HG03045 (cell line): ENCODE measurements at regions not wholly inside any gene's neighbourhood (a gene's known extent, or its start where the extent isn't known, plus 50 kb on each side); places are given as distances from the start of the nearest gene placed in this dataset.

Experiments
- ATAC-seq: cut with Tn5 transposase; IDR thresholded peaks from one replicate; pipeline ENCODE4 v1.9.1; 2021; ENCODE audit warnings: mild to moderate bottlenecking, moderate library complexity; ENCODE audit not compliant: unreplicated experiment

GRCh38 chr1:208879022-208879421 lies 634.8 kb upstream of the PLXNA2 start:
- no peak for ATAC-seq

- ATAC-seq: no peak
Measured at GRCh38 chr1:208880433-208881100, 636.4 kb upstream of the PLXNA2 start.

- ATAC-seq: no peak
Measured at GRCh38 chr1:208885060-208885459, 640.9 kb upstream of the PLXNA2 start.

GRCh38 chr1:208885650-208886049 lies 641.5 kb upstream of the PLXNA2 start:
- no peak for ATAC-seq

GRCh38 chr1:208888376-208888775 lies 644.2 kb upstream of the PLXNA2 start:
- no peak for ATAC-seq

- no peak for ATAC-seq
Measured at GRCh38 chr1:208892147-208892546, 648.0 kb upstream of the PLXNA2 start.

- ATAC-seq: no peak
Measured at GRCh38 chr1:208893251-208893650, 649.1 kb upstream of the PLXNA2 start.

- no peak for ATAC-seq
Measured at GRCh38 chr1:208895181-208895580, 651.0 kb upstream of the PLXNA2 start.

- ATAC-seq: no peak
Measured at GRCh38 chr1:208895820-208896219, 651.6 kb upstream of the PLXNA2 start.

- no peak for ATAC-seq
Measured at GRCh38 chr1:208896768-208897167, 652.6 kb upstream of the PLXNA2 start.

- ATAC-seq: no peak
Measured at GRCh38 chr1:208899438-208899837, 655.3 kb upstream of the PLXNA2 start.

GRCh38 chr1:208903251-208903905 lies 659.2 kb upstream of the PLXNA2 start:
- no peak for ATAC-seq

GRCh38 chr1:208907790-208908189 lies 663.6 kb upstream of the PLXNA2 start:
- no peak for ATAC-seq

- no peak for ATAC-seq
Measured at GRCh38 chr1:208909011-208909984, 665.1 kb upstream of the PLXNA2 start.

GRCh38 chr1:208910161-208910560 lies 666.0 kb upstream of the PLXNA2 start:
- ATAC-seq: no peak

GRCh38 chr1:208917281-208917680 lies 666.2 kb upstream of the CAMK1G start:
- ATAC-seq: no peak

GRCh38 chr1:208917723-208918122 lies 665.8 kb upstream of the CAMK1G start:
- ATAC-seq: no peak

GRCh38 chr1:208918160-208918559 lies 665.4 kb upstream of the CAMK1G start:
- ATAC-seq: no peak

GRCh38 chr1:208919371-208919770 lies 664.1 kb upstream of the CAMK1G start:
- no peak for ATAC-seq

GRCh38 chr1:208921259-208921658 lies 662.3 kb upstream of the CAMK1G start:
- ATAC-seq: no peak

- ATAC-seq: no peak
Measured at GRCh38 chr1:208923456-208923855, 660.1 kb upstream of the CAMK1G start.
